GM18909 (cell line): ENCODE measurements at regions not wholly inside any gene's neighbourhood (a gene's known extent, or its start where the extent isn't known, plus 50 kb on each side); places are given as distances from the start of the nearest gene placed in this dataset.
"Not testable (repeated sequence)": the region's sequence is repeated elsewhere in the genome, so short reads cannot be mapped to it uniquely, and the experiment has no call there.

Experiments
- ATAC-seq: cut with Tn5 transposase; IDR thresholded peaks from one replicate; pipeline ENCODE4 v1.9.1; 2021; ENCODE audit warnings: mild to moderate bottlenecking; ENCODE audit not compliant: unreplicated experiment, poor library complexity

GRCh38 chr14:45641541-45641940 lies 388.5 kb upstream of the MIS18BP1 start:
- ATAC-seq, result no peak

GRCh38 chr14:45634651-45635441 lies 381.8 kb upstream of the MIS18BP1 start:
- not testable (repeated sequence) for ATAC-seq

GRCh38 chr14:45633220-45633984 lies 380.4 kb upstream of the MIS18BP1 start:
- no peak for ATAC-seq

- no peak for ATAC-seq
These were observed 368.7 kb upstream of the MIS18BP1 start for GRCh38 chr14:45621731-45622130.

- ATAC-seq, result no peak
These were observed 366.8 kb upstream of the MIS18BP1 start for GRCh38 chr14:45619831-45620230.

- ATAC-seq, result no peak
These were observed 357.3 kb upstream of the MIS18BP1 start for GRCh38 chr14:45610318-45610717.

- ATAC-seq, result no peak
These were observed 334.1 kb upstream of the MIS18BP1 start for GRCh38 chr14:45587142-45587541.

GRCh38 chr14:45559626-45560025 lies 306.6 kb upstream of the MIS18BP1 start:
- no peak for ATAC-seq

- ATAC-seq, result no peak
These were observed 305.2 kb upstream of the MIS18BP1 start for GRCh38 chr14:45558183-45558582.

GRCh38 chr14:45553981-45554380 lies 301.0 kb upstream of the MIS18BP1 start:
- ATAC-seq, result no peak

- ATAC-seq, result not testable (repeated sequence)
These were observed 298.3 kb upstream of the MIS18BP1 start for GRCh38 chr14:45551240-45551820.

- no peak for ATAC-seq
These were observed 278.0 kb upstream of the MIS18BP1 start for GRCh38 chr14:45531022-45531421.

- peak; percentile 94 for ATAC-seq
These were observed 273.9 kb upstream of the MIS18BP1 start for GRCh38 chr14:45526715-45527549.

- no peak for ATAC-seq
These were observed 266.8 kb upstream of the MIS18BP1 start for GRCh38 chr14:45519766-45520165.

GRCh38 chr14:45492876-45493275 lies 239.9 kb upstream of the MIS18BP1 start:
- ATAC-seq, result no peak

GRCh38 chr14:45491914-45492313 lies 238.9 kb upstream of the MIS18BP1 start:
- ATAC-seq, result no peak

- no peak for ATAC-seq
These were observed 233.6 kb upstream of the MIS18BP1 start for GRCh38 chr14:45486599-45486998.

- ATAC-seq, result no peak
These were observed 214.0 kb upstream of the MIS18BP1 start for GRCh38 chr14:45467023-45467422.

- ATAC-seq, result no peak
These were observed 181.2 kb upstream of the MIS18BP1 start for GRCh38 chr14:45434221-45434620.

GRCh38 chr14:45426685-45427282 lies 173.8 kb upstream of the MIS18BP1 start:
- ATAC-seq, result peak; percentile 85
